Ovary (tissue), 7 donors: ENCODE measurements at regions not wholly inside any gene's neighbourhood (a gene's known extent, or its start where the extent isn't known, plus 50 kb on each side); places are given as distances from the start of the nearest gene placed in this dataset.
"Not testable (repeated sequence)": the region's sequence is repeated elsewhere in the genome, so short reads cannot be mapped to it uniquely, and the experiment has no call there.

Experiments used
- DNase-seq, 5 donors: peaks; one replicate each; pipeline ENCODE4 v3.0.0-alpha.2; 2019 to 2020
- H3K27ac ChIP-seq, 2 donors: fragments of 200-600 bp; one replicate each; pipeline versions ENCODE4 v1.5.1 to v1.8.0; 2019 to 2022
- H3K27me3 ChIP-seq: fragments of 200-600 bp; one replicate; pipeline ENCODE4 v1.8.0; 2022
- H3K36me3 ChIP-seq: fragments of 200-600 bp; sonication (generic); one replicate; pipeline ENCODE4 v1.5.1; 2019
- H3K4me1 ChIP-seq: one replicate; pipeline ENCODE4 v1.8.1; 2013; ENCODE audit warnings: mild to moderate bottlenecking, moderate library complexity; ENCODE audit not compliant: insufficient read depth
- H3K4me3 ChIP-seq: fragments of 200-600 bp; sonication (generic); one replicate; pipeline ENCODE4 v1.5.1; 2017
- H3K9me3 ChIP-seq, 2 donors: fragments of 200-600 bp in 1 of 2; sonication (generic) in 1 of 2; one replicate each; pipeline versions ENCODE4 v1.5.1 to v1.8.1; 2013 to 2019; ENCODE audit warnings: mild to moderate bottlenecking in 1 of 2, moderate library complexity in 1 of 2
- EP300 ChIP-seq: sonication (generic); formaldehyde crosslinking; IDR thresholded peaks from one replicate; pipeline ENCODE4 v1.6.1; 2017; ENCODE audit warnings: antibody characterized with exemption
- POLR2A ChIP-seq: fragments of 450-650 bp; IDR thresholded peaks from one replicate; pipeline ENCODE4 v1.6.1; 2017; ENCODE audit warnings: antibody characterized with exemption, mild to moderate bottlenecking, moderate library complexity
- WGBS, 3 donors: extraction: QIAGEN DNeasy Blood & Tissue Kit in 1 of 3; methylation state at CpG; one replicate each; pipeline versions ENCODE4 v1.1.5 to v1.1.7; 2013 to 2017; 5-methylcytosine and 5-hydroxymethylcytosine counted together
- intact Hi-C, 4 donors: fragments of 100-400 bp; cut with DNase I; formaldehyde crosslinking; loops; one replicate each; pipeline versions ENCODE4 v1.11.0 to v1.15.1; 2022 to 2023
- TF ChIP-seq, protein P1 (sequence below), 3 donors: fragments of 450-650 bp in 2 of 3; fragments of 200-600 bp in 1 of 3; IDR thresholded peaks; one replicate each; pipeline versions ENCODE4 v1.5.1 to v1.8.0; 2016 to 2022; ENCODE audit warnings: antibody characterized with exemption in 3 of 3, mild to moderate bottlenecking in 1 of 3
- donor health status: DM: no; HTN: no; CAD: no; lungs with moderate emphysema.
- donor health status: DM: no; HTN: no; CAD: no.
- donor health status: Bipolar disorder and iron deficiency.
- donor health status: DM: no; HTN: no; CAD: no.
- donor health status: DM: yes; HTN: yes; CAD: no.

DNA sequence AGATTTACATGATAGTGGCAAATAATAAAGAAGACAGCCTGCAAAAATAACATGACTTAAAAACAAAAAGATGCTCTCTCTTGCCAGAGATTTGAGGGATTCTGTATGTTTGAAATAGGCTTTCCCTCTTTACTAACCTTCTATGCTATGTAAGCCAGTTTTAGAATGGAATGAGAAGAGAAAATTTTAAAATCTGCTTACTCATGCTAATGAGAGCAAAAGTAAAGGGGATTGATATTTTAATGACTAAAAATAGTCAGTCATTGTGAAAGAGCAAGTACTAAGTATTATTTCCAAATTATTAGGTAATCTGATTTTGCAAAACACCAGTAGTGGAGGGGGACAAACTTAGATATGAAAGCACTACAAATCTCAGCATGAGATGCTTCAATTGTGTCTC, 563.3 kb upstream of the ADGRB3 start:
- intact Hi-C loops: no loop called here
- H3K9me3 ChIP-seq: no peaks in the 10 kb centered on the region
- DNase-seq: no peak
- no peaks in the 10 kb centered on the region for H3K27me3 ChIP-seq
- no peaks in the 10 kb centered on the region for H3K4me1 ChIP-seq
- H3K4me3 ChIP-seq: no peak overlapping the region
- TF ChIP-seq, protein P1, sequence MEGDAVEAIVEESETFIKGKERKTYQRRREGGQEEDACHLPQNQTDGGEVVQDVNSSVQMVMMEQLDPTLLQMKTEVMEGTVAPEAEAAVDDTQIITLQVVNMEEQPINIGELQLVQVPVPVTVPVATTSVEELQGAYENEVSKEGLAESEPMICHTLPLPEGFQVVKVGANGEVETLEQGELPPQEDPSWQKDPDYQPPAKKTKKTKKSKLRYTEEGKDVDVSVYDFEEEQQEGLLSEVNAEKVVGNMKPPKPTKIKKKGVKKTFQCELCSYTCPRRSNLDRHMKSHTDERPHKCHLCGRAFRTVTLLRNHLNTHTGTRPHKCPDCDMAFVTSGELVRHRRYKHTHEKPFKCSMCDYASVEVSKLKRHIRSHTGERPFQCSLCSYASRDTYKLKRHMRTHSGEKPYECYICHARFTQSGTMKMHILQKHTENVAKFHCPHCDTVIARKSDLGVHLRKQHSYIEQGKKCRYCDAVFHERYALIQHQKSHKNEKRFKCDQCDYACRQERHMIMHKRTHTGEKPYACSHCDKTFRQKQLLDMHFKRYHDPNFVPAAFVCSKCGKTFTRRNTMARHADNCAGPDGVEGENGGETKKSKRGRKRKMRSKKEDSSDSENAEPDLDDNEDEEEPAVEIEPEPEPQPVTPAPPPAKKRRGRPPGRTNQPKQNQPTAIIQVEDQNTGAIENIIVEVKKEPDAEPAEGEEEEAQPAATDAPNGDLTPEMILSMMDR (IDR thresholded peaks at IDR 0.05): no peak
- TF ChIP-seq EP300 (no peak), POLR2A (no peak)
- H3K27ac ChIP-seq: no peak overlapping the region
- H3K36me3 ChIP-seq: no peaks in the 10 kb centered on the region

DNA sequence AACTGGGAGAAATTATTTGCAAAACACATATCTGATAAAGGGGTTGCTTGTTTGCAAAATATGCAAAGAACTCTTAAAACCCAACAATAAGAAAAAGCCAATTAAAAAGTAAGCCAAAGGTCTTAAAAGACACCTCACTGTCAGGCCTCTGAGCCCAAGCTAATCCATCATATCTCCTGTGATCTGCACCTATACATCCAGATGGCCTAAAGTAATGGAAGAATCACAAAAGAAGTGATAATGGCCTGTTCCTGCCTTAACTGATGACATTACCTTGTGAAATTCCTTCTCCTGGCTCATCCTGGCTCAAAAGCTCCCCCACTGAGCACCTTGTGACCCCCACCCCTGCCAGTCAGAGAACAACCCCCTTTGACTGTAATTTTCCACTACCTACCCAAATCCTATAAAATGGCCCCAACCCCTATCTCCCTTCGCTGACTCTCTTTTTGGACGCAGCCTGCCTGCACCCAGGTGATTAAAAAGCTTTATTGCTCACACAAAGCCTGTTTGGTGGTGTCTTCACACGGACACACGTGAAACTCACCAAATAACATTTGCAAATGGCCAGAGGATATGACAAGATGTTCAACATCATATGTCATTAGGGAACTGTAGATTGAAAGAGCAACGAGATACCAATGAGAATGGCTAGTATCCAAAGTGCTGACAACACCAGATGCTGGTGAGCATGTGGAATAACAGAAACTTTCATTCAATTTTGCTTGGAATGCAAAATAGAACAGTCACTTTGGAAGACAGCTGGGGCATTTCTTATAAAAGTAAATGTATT, 565.0 kb upstream of the ADGRB3 start:
- DNase-seq: no peak
- no peaks in the 10 kb centered on the region for H3K27me3 ChIP-seq
- H3K27ac ChIP-seq: no peak overlapping the region
- H3K4me3 ChIP-seq: no peak overlapping the region
- no peaks in the 10 kb centered on the region for H3K4me1 ChIP-seq
- no peaks in the 10 kb centered on the region for H3K9me3 ChIP-seq
- intact Hi-C loops: no loop called here
- TF ChIP-seq POLR2A (no peak), EP300 (no peak)
- TF ChIP-seq, protein P1 (IDR thresholded peaks at IDR 0.05): no peak
- WGBS, 3 donors: 35 to 50% (median 45%) methylated on average over 5 of the region's 5 CpGs
- no peaks in the 10 kb centered on the region for H3K36me3 ChIP-seq

DNA sequence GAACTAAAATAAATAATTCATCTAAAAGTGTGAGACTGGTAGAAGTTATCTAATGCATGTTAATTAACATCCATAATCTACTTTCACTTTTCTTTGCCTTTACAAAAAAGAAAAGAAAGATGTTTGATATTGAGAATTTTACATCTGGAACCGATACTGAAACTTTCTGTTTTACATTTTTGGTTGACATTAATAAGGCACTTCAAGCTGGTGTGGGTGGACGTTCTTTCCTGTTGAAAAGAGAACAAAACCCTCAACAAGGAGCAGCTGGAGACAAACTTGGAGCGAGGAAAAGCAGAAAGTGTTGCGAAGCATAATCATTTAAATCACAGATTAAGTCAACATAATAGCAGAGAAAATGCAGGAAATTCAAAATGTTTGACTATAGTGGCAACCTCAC, 575.2 kb upstream of the ADGRB3 start:
- WGBS, 3 donors: 6 to 8% (median 8%) methylated on average over 4 of the region's 4 CpGs
- intact Hi-C loops: no loop called here
- H3K9me3 ChIP-seq: no peaks in the 10 kb centered on the region
- H3K27ac ChIP-seq: no peak overlapping the region
- DNase-seq: no peak
- no peaks in the 10 kb centered on the region for H3K4me1 ChIP-seq
- no peaks in the 10 kb centered on the region for H3K27me3 ChIP-seq
- no peak overlapping the region for H3K4me3 ChIP-seq
- no peaks in the 10 kb centered on the region for H3K36me3 ChIP-seq
- TF ChIP-seq, protein P1 (IDR thresholded peaks at IDR 0.05): no peak
- no peak for TF ChIP-seq EP300
- TF ChIP-seq POLR2A: no peak

DNA sequence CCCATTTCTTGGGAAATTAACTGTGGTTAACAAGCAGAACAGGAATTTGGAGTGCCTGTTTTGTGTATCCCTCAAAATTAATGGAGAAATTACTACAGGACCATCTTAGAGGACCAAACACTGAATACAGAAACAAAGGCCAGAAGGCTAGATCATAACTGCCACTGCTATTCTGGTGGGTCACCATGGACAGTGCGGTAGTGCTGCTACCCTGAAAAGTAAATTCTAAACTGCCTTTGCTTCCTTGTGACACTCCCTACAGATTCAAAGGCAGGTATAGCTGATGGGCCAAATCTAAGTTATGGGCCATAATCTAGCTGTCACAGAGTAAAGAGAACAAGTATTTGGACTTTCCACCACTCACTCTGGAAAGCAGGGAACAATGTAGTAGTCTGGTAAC, 575.8 kb upstream of the ADGRB3 start:
- H3K9me3 ChIP-seq: no peaks in the 10 kb centered on the region
- H3K36me3 ChIP-seq: no peaks in the 10 kb centered on the region
- DNase-seq: no peak
- H3K27ac ChIP-seq: no peak overlapping the region
- H3K4me3 ChIP-seq: no peak overlapping the region
- WGBS, 3 donors: 93 to 100% (median 100%) methylated on average over 1 of the region's 1 CpG
- no peaks in the 10 kb centered on the region for H3K4me1 ChIP-seq
- intact Hi-C loops: no loop called here
- TF ChIP-seq EP300 (no peak), POLR2A (no peak)
- TF ChIP-seq, protein P1 (IDR thresholded peaks at IDR 0.05): no peak
- no peaks in the 10 kb centered on the region for H3K27me3 ChIP-seq

DNA sequence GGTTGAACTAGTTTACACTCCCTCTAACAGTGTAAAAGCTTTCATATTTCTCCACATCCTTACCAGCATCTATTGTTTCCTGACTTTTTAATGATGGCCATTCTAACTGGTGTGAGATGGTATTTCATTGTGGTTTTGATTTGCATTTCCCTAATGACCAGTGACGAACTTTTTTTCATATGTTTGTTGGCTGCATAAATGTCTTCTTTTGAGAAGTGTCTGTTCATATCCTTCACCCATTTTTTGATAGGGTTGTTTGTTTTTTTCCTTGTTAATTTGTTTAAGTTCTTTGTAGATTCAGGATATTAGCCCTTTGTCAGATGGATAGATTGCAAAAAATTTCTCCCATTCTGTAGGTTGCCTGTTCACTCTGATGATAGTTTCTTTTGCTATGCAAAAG, 578.5 kb upstream of the ADGRB3 start:
- H3K4me1 ChIP-seq, H3K27me3 ChIP-seq, H3K9me3 ChIP-seq, DNase-seq, H3K36me3 ChIP-seq, H3K27ac ChIP-seq, intact Hi-C loops, H3K4me3 ChIP-seq: not testable (repeated sequence)
- 88 to 92% (median 91%) methylated on average over 1 of the region's 1 CpG for WGBS, 3 donors
